Neural cell (in vitro differentiated cells): ENCODE measurements at regions not wholly inside any gene's neighbourhood (a gene's known extent, or its start where the extent isn't known, plus 50 kb on each side); places are given as distances from the start of the nearest gene placed in this dataset.
"Not testable (repeated sequence)": the region's sequence is repeated elsewhere in the genome, so short reads cannot be mapped to it uniquely, and the experiment has no call there.

Experiments used
- H2AFZ ChIP-seq: fragments of 200-600, 300-800 bp; sonication (generic), shearing (Covaris generic); 2 replicates; pipeline ENCODE4 v1.6.0; 2014; ENCODE audit warnings: low read depth, mild to moderate bottlenecking, antibody characterized with exemption, low read length, moderate library complexity
- H3F3A ChIP-seq: fragments of 200-600 bp; shearing (Covaris generic); 2 replicates; pipeline ENCODE4 v1.6.1; 2016; ENCODE audit warnings: mild to moderate bottlenecking, moderate library complexity, mixed read lengths, antibody characterized with exemption, low read length; ENCODE audit not compliant: insufficient read depth, poor library complexity, severe bottlenecking
- H3K27ac ChIP-seq: fragments of 200-600, 300-800 bp; sonication (generic), shearing (Covaris generic); 2 replicates; pipeline ENCODE4 v1.5.1; 2014; ENCODE audit warnings: mild to moderate bottlenecking, low read length, moderate library complexity
- H3K27me3 ChIP-seq: fragments of 300-800, 200-600 bp; sonication (generic), shearing (Covaris generic); 2 replicates; pipeline ENCODE4 v1.6.0; 2014; ENCODE audit warnings: mild to moderate bottlenecking, low read depth, low read length, moderate library complexity; ENCODE audit not compliant: insufficient read depth
- H3K36me3 ChIP-seq: fragments of 300-800, 200-600 bp; sonication (generic), shearing (Covaris generic); 2 replicates; pipeline ENCODE4 v1.5.1; 2014; ENCODE audit warnings: mild to moderate bottlenecking, antibody characterized with exemption, low read length, moderate library complexity; ENCODE audit not compliant: insufficient read depth
- H3K4me2 ChIP-seq: fragments of 300-800, 200-600 bp; sonication (generic), shearing (Covaris generic); 2 replicates; pipeline ENCODE4 v1.6.0; 2014; ENCODE audit warnings: mild to moderate bottlenecking, low read length
- H3K4me3 ChIP-seq: fragments of 300-800, 200-600 bp; sonication (generic), shearing (Covaris generic); 2 replicates; pipeline ENCODE4 v1.5.1; 2014; ENCODE audit warnings: mild to moderate bottlenecking, low read length, moderate library complexity
- H3K79me2 ChIP-seq: fragments of 200-600 bp; shearing (Covaris generic); replicated peaks from 2 replicates; pipeline ENCODE4 v1.6.0; 2014; ENCODE audit warnings: mild to moderate bottlenecking, low read length, moderate library complexity; ENCODE audit not compliant: insufficient read depth
- H3K9ac ChIP-seq: fragments of 300-800, 200-600 bp; sonication (generic), shearing (Covaris generic); 2 replicates; pipeline ENCODE4 v1.6.1; 2016; ENCODE audit warnings: mild to moderate bottlenecking, low read length, mixed read lengths
- H3K9me2 ChIP-seq: fragments of 200-600 bp; shearing (Covaris generic); 2 replicates; pipeline ENCODE4 v1.6.1; 2016; ENCODE audit warnings: mild to moderate bottlenecking, low read length, mixed read lengths; ENCODE audit not compliant: insufficient read depth
- H3K9me3 ChIP-seq: fragments of 200-600, 300-800 bp; sonication (generic), shearing (Covaris generic); 2 replicates; pipeline ENCODE4 v1.6.1; 2016; ENCODE audit warnings: mild to moderate bottlenecking, mixed run types, low read length, moderate library complexity, mixed read lengths
- H4K20me1 ChIP-seq: fragments of 200-600 bp; shearing (Covaris generic); 2 replicates; pipeline ENCODE4 v1.6.1; 2016; ENCODE audit warnings: mild to moderate bottlenecking, mixed run types; ENCODE audit not compliant: insufficient read depth
- CTCF ChIP-seq: fragments of 450-650 bp; IDR thresholded peaks from 2 replicates; pipeline ENCODE4 v1.5.1; 2014; ENCODE audit warnings: antibody characterized with exemption, mild to moderate bottlenecking, moderate library complexity; ENCODE audit not compliant: poor library complexity, severe bottlenecking
- EP300 ChIP-seq: fragments of 450-650 bp; conservative IDR thresholded peaks from 2 replicates; pipeline ENCODE4 v1.6.1; 2014; ENCODE audit warnings: antibody characterized with exemption, mild to moderate bottlenecking, moderate library complexity; ENCODE audit not compliant: poor library complexity, severe bottlenecking
- EZH2 ChIP-seq: fragments of 200-600, 300-800 bp; shearing (Covaris generic), sonication (generic); IDR thresholded peaks from 2 replicates; pipeline ENCODE4 v1.6.1; 2014; ENCODE audit warnings: antibody characterized with exemption, low read length, borderline replicate concordance, mild to moderate bottlenecking; ENCODE audit not compliant: insufficient read depth, poor library complexity, severe bottlenecking
- MXI1 ChIP-seq: fragments of 450-650 bp; conservative IDR thresholded peaks from 2 replicates; pipeline ENCODE4 v1.6.1; 2014; ENCODE audit warnings: antibody characterized with exemption, mild to moderate bottlenecking; ENCODE audit not compliant: poor library complexity, severe bottlenecking
- POLR2AphosphoS5 ChIP-seq: IDR thresholded peaks from 2 replicates; pipeline ENCODE4 v1.6.1; 2012
- RAD21 ChIP-seq: fragments of 450-650 bp; conservative IDR thresholded peaks from 2 replicates; pipeline ENCODE4 v1.6.1; 2014; ENCODE audit warnings: antibody characterized with exemption, mild to moderate bottlenecking, moderate library complexity
- REST ChIP-seq: IDR thresholded peaks from 2 replicates; pipeline ENCODE4 v1.6.1; 2012; ENCODE audit warnings: borderline replicate concordance
- SMC3 ChIP-seq: fragments of 450-650 bp; conservative IDR thresholded peaks from 2 replicates; pipeline ENCODE4 v1.6.1; 2014; ENCODE audit warnings: antibody characterized with exemption, mild to moderate bottlenecking, moderate library complexity; ENCODE audit not compliant: poor library complexity
- TAF1 ChIP-seq: IDR thresholded peaks from 2 replicates; pipeline ENCODE4 v1.6.1; 2012; ENCODE audit warnings: low read depth

- Histone ChIP-seq H3K79me2 (no peaks in the 10 kb centered on the region), H3K9me2 (no peaks in the 10 kb centered on the region), H2AFZ (no peak overlapping the region), H3K27me3 (no peaks in the 10 kb centered on the region), H3F3A (no peaks in the 10 kb centered on the region), H3K4me2 (no peak overlapping the region), H3K4me3 (no peak overlapping the region), H3K27ac (no peak overlapping the region), H4K20me1 (no peaks in the 10 kb centered on the region), H3K36me3 (no peaks in the 10 kb centered on the region), H3K9ac (no peak overlapping the region), H3K9me3 (no peaks in the 10 kb centered on the region)
- no peak for TF ChIP-seq REST
- no peak for TF ChIP-seq SMC3
- TF ChIP-seq EP300 = no peak
- no peak for TF ChIP-seq TAF1
- no peak for TF ChIP-seq EZH2
- TF ChIP-seq POLR2AphosphoS5 = no peak
- no peak for TF ChIP-seq MXI1
- no peak for TF ChIP-seq RAD21
- no peak for TF ChIP-seq CTCF
These were observed 1730.1 kb downstream of the SLITRK5 start for GRCh38 chr13:89401264-89401675.

- Histone ChIP-seq H3K9ac (no peak overlapping the region), H3K9me2 (no peaks in the 10 kb centered on the region), H3F3A (no peaks in the 10 kb centered on the region), H2AFZ (no peak overlapping the region), H3K27ac (no peak overlapping the region), H3K36me3 (no peaks in the 10 kb centered on the region), H3K4me3 (no peak overlapping the region), H3K4me2 (no peak overlapping the region), H3K27me3 (no peaks in the 10 kb centered on the region), H4K20me1 (no peaks in the 10 kb centered on the region), H3K79me2 (no peaks in the 10 kb centered on the region), H3K9me3 (no peaks in the 10 kb centered on the region)
- no peak for TF ChIP-seq SMC3
- no peak for TF ChIP-seq CTCF
- no peak for TF ChIP-seq RAD21
These were observed 1731.0 kb downstream of the SLITRK5 start for GRCh38 chr13:89402211-89402610.

- H3K9me3 ChIP-seq, H3K4me3 ChIP-seq, H2AFZ ChIP-seq, H3K9me2 ChIP-seq, H4K20me1 ChIP-seq, H3K36me3 ChIP-seq, H3K9ac ChIP-seq, H3K79me2 ChIP-seq, H3K27me3 ChIP-seq, H3K27ac ChIP-seq, H3F3A ChIP-seq, H3K4me2 ChIP-seq: not testable (repeated sequence)
These were observed 1734.9 kb downstream of the SLITRK5 start for GRCh38 chr13:89406096-89406495.
